ENCODE measurements at regions not wholly inside any gene's neighbourhood (a gene's known extent, or its start where the extent isn't known, plus 50 kb on each side); places are given as distances from the start of the nearest gene placed in this dataset.

DNA sequence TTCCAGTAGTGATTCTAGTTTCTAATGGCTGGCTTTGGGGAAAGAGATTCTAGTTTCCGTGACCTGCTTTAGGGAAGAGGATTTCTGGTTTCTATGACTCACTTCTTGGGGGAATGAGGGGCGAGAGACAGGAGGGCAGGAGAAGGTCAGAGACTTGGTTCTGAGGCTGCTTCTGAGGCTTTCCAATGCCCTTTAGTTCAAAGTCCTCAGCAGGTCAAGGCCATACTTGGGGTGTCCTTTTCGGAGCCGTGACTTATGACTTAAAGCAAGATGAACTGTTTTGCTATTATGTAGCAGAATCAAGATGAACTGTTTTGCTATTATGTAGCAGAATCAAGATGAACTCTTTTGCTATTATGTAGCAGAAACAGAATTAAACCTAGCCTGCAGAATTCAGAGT is 52.2 kb upstream of the TLR3 start:
- intact Hi-C loops (cut with DNase I; ENCODE audit: low total_unique reads): no loop called here
- no peaks in the 10 kb centered on the region for H3K27me3 ChIP-seq
- no peak for DNase-seq (ENCODE audit: low spot score in 2 of 2)
- no peak overlapping the region for H3K27ac ChIP-seq
- H3K9me3 ChIP-seq: no peaks in the 10 kb centered on the region
- no peak overlapping the region for H3K4me3 ChIP-seq
- TF ChIP-seq POLR2AphosphoS5 (IDR thresholded peaks at IDR 0.05): no peak
- H3K36me3 ChIP-seq: no peaks in the 10 kb centered on the region
- no peaks in the 10 kb centered on the region for H3K4me1 ChIP-seq

- Histone ChIP-seq H3K36me3 (no peaks in the 10 kb centered on the region), H3K9me3 (no peaks in the 10 kb centered on the region), H3K27ac (no peak overlapping the region), H3K27me3 (no peaks in the 10 kb centered on the region), H3K4me3 (no peak overlapping the region), H3K4me1 (no peaks in the 10 kb centered on the region)
- DNase-seq (ENCODE audit: low spot score in 2 of 2): no peak
- intact Hi-C loops (cut with DNase I; ENCODE audit: low total_unique reads): no loop called here
- TF ChIP-seq POLR2AphosphoS5 (IDR thresholded peaks at IDR 0.05): no peak
- TF ChIP-seq, protein P1, sequence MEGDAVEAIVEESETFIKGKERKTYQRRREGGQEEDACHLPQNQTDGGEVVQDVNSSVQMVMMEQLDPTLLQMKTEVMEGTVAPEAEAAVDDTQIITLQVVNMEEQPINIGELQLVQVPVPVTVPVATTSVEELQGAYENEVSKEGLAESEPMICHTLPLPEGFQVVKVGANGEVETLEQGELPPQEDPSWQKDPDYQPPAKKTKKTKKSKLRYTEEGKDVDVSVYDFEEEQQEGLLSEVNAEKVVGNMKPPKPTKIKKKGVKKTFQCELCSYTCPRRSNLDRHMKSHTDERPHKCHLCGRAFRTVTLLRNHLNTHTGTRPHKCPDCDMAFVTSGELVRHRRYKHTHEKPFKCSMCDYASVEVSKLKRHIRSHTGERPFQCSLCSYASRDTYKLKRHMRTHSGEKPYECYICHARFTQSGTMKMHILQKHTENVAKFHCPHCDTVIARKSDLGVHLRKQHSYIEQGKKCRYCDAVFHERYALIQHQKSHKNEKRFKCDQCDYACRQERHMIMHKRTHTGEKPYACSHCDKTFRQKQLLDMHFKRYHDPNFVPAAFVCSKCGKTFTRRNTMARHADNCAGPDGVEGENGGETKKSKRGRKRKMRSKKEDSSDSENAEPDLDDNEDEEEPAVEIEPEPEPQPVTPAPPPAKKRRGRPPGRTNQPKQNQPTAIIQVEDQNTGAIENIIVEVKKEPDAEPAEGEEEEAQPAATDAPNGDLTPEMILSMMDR (IDR thresholded peaks at IDR 0.05): no peak
- no peak for TF ChIP-seq POLR2A (IDR thresholded peaks at IDR 0.05)
These were observed 51.2 kb upstream of the TLR3 start for GRCh38 chr4:186017801-186018200.

- no peaks in the 10 kb centered on the region for H3K36me3 ChIP-seq
- no peak for DNase-seq (ENCODE audit: low spot score in 2 of 2)
- no peaks in the 10 kb centered on the region for H3K4me1 ChIP-seq
- H3K27ac ChIP-seq: no peak overlapping the region
- H3K9me3 ChIP-seq: no peaks in the 10 kb centered on the region
- H3K4me3 ChIP-seq: no peak overlapping the region
- H3K27me3 ChIP-seq: no peaks in the 10 kb centered on the region
- no peak for TF ChIP-seq POLR2AphosphoS5 (IDR thresholded peaks at IDR 0.05)
- TF ChIP-seq, protein P1 (IDR thresholded peaks at IDR 0.05): no peak
- TF ChIP-seq POLR2A (IDR thresholded peaks at IDR 0.05): no peak
- intact Hi-C loops (cut with DNase I; ENCODE audit: low total_unique reads): no loop called here
These were observed 50.7 kb upstream of the TLR3 start for GRCh38 chr4:186018261-186018660.

- no peaks in the 10 kb centered on the region for H3K27me3 ChIP-seq
- H3K4me1 ChIP-seq: no peaks in the 10 kb centered on the region
- H3K27ac ChIP-seq: no peak overlapping the region
- no peaks in the 10 kb centered on the region for H3K9me3 ChIP-seq
- intact Hi-C loops (cut with DNase I; ENCODE audit: low total_unique reads): no loop called here
- no peak for DNase-seq (ENCODE audit: low spot score in 2 of 2)
- TF ChIP-seq, protein P1 (IDR thresholded peaks at IDR 0.05): no peak
- TF ChIP-seq POLR2A (IDR thresholded peaks at IDR 0.05) (no peak), POLR2AphosphoS5 (IDR thresholded peaks at IDR 0.05) (no peak)
- no peak overlapping the region for H3K4me3 ChIP-seq
- H3K36me3 ChIP-seq: no peaks in the 10 kb centered on the region
These were observed 50.2 kb upstream of the TLR3 start for GRCh38 chr4:186018784-186019183.

Measured in breast epithelium (tissue), 4 donors.